ENCODE measurements at regions not wholly inside any gene's neighbourhood (a gene's known extent, or its start where the extent isn't known, plus 50 kb on each side); places are given as distances from the start of the nearest gene placed in this dataset.

DNA sequence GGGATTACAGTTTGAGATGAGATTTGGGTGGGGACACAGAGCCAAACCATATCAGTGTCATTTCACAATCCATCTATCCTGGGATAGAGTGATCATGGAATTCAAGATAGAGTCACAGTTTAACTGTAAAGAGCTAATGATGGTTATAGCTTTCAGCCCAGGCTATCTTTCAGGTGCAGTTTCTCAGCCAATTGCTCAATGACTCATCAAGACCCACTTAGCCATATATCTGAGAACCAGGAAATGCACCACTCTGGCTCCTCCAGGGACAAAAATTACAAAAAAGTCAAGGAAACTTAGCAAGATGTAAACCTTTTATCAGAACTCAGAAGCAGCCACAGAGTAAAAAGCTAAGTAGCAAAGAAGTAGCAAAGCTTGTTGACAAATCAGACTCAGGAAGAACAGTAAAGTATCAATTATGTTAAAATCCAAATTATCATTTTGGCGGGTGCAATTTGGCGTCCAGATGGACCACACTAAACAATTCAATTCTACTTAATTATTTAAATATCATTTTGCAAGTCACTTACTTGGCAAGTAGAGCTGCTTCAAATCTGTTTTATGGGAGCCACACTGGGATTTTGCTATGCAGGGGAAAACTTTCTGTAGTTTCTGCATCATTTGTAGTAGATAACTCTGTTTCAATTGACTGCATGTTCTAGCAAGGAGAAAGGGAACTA, 169.4 kb downstream of the TLE1 start:
- H4K20me1 ChIP-seq (ENCODE audit: insufficient read depth, low read depth, low read length): no peaks in the 10 kb centered on the region
- DNase-seq: no peak
- no peaks in the 10 kb centered on the region for H3K36me3 ChIP-seq (ENCODE audit: insufficient read depth, low read length)
- no peaks in the 10 kb centered on the region for H3K27me3 ChIP-seq (ENCODE audit: low read length)
- no peak overlapping the region for H3K9ac ChIP-seq (ENCODE audit: low read length)
- no peak overlapping the region for H3K4me3 ChIP-seq (ENCODE audit: low read length)
- no peak overlapping the region for H3K4me2 ChIP-seq (ENCODE audit: low read depth, low read length, poor library complexity, severe bottlenecking)
- no peak overlapping the region for H3K27ac ChIP-seq (ENCODE audit: low read length)
- no peak overlapping the region for H2AFZ ChIP-seq (ENCODE audit: low read length)
- no peaks in the 10 kb centered on the region for H3K79me2 ChIP-seq (ENCODE audit: low read length)
- H3K9me3 ChIP-seq (ENCODE audit: low read length): peaks cover 4% of the 10 kb centered on the region
- no peaks in the 10 kb centered on the region for H3K9me2 ChIP-seq (replicated peaks; ENCODE audit: insufficient read depth, low read length)
- no peaks in the 10 kb centered on the region for H3K4me1 ChIP-seq (ENCODE audit: low read length)

DNA sequence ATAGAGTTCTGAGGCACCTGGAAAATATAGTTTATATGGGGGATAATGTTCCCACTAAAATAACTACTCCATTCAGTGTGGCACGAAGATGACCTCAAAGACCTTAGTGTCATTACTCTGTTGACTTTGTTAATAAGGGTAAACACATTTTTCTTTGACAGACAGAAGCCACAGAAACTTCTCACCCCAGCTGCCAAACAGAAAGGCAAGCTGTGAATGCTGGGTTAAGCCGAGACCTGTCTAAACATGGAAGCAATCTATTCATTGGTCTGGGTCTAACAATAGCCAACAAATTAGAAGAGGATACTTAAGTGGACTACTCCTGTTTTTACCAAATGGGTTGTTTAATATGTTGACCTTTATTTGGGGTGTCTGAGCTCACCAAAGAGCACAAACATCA, 171.4 kb downstream of the TLE1 start:
- Histone ChIP-seq H3K27ac (ENCODE audit: low read length) (no peak overlapping the region), H3K36me3 (ENCODE audit: insufficient read depth, low read length) (no peaks in the 10 kb centered on the region), H3K9me2 (replicated peaks; ENCODE audit: insufficient read depth, low read length) (no peaks in the 10 kb centered on the region), H3K4me2 (ENCODE audit: low read depth, low read length, poor library complexity, severe bottlenecking) (no peak overlapping the region), H3K27me3 (ENCODE audit: low read length) (no peaks in the 10 kb centered on the region), H3K4me1 (ENCODE audit: low read length) (no peaks in the 10 kb centered on the region), H3K79me2 (ENCODE audit: low read length) (no peaks in the 10 kb centered on the region), H3K9ac (ENCODE audit: low read length) (no peak overlapping the region), H4K20me1 (ENCODE audit: insufficient read depth, low read depth, low read length) (no peaks in the 10 kb centered on the region), H3K9me3 (ENCODE audit: low read length) (peaks cover 3% of the 10 kb centered on the region), H2AFZ (ENCODE audit: low read length) (no peak overlapping the region), H3K4me3 (ENCODE audit: low read length) (no peak overlapping the region)
- DNase-seq: no peak

DNA sequence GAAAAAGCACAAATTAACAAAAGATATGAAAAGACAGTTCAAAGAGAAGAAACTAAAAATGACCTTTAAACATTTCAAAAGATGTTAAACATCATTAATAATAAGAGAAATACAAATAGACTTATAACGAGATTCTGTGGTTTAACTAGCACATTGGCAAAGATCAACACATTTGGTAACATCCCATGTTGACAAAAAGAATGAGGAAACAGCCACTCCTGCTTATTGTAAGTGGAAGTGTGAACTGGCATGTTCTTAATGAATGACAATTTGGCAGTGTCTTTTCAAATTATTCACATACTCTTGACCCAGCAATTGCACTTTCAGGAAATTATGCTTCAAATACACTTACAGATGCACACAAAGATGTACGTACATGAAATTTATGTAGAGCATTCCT, 176.3 kb downstream of the TLE1 start:
- H3K4me3 ChIP-seq (ENCODE audit: low read length): no peak overlapping the region
- H3K9me2 ChIP-seq (replicated peaks; ENCODE audit: insufficient read depth, low read length): no peaks in the 10 kb centered on the region
- no peak overlapping the region for H2AFZ ChIP-seq (ENCODE audit: low read length)
- DNase-seq: no peak
- no peaks in the 10 kb centered on the region for H3K4me1 ChIP-seq (ENCODE audit: low read length)
- H4K20me1 ChIP-seq (ENCODE audit: insufficient read depth, low read depth, low read length): no peaks in the 10 kb centered on the region
- H3K36me3 ChIP-seq (ENCODE audit: insufficient read depth, low read length): no peaks in the 10 kb centered on the region
- no peaks in the 10 kb centered on the region for H3K27me3 ChIP-seq (ENCODE audit: low read length)
- no peak overlapping the region for H3K4me2 ChIP-seq (ENCODE audit: low read depth, low read length, poor library complexity, severe bottlenecking)
- no peak overlapping the region for H3K27ac ChIP-seq (ENCODE audit: low read length)
- no peak overlapping the region for H3K9ac ChIP-seq (ENCODE audit: low read length)
- no peaks in the 10 kb centered on the region for H3K79me2 ChIP-seq (ENCODE audit: low read length)
- H3K9me3 ChIP-seq (ENCODE audit: low read length): peaks cover 5% of the 10 kb centered on the region

DNA sequence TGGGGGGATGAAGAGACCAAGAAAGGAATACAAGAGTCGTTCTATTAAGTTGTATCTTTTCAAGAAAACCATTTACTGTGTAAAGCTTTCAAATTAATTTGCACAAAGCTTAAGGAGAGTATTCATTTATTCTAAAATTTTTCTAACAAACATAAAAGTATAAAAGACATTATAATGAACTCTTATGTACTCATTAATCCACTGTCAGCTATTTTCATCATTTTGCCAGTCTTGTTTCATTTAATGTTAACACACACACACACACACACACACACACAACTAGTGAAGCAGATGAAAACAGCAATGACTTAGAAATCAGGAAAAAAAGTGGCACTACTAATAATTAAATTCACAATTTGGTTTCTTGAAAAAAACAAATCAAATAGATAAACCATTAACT, 176.7 kb downstream of the TLE1 start:
- Histone ChIP-seq H3K9ac (ENCODE audit: low read length) (no peak overlapping the region), H3K9me3 (ENCODE audit: low read length) (peaks cover 5% of the 10 kb centered on the region), H3K4me2 (ENCODE audit: low read depth, low read length, poor library complexity, severe bottlenecking) (no peak overlapping the region), H3K36me3 (ENCODE audit: insufficient read depth, low read length) (no peaks in the 10 kb centered on the region), H3K9me2 (replicated peaks; ENCODE audit: insufficient read depth, low read length) (no peaks in the 10 kb centered on the region), H3K79me2 (ENCODE audit: low read length) (no peaks in the 10 kb centered on the region), H4K20me1 (ENCODE audit: insufficient read depth, low read depth, low read length) (no peaks in the 10 kb centered on the region), H3K27ac (ENCODE audit: low read length) (no peak overlapping the region), H2AFZ (ENCODE audit: low read length) (no peak overlapping the region), H3K27me3 (ENCODE audit: low read length) (no peaks in the 10 kb centered on the region), H3K4me1 (ENCODE audit: low read length) (no peaks in the 10 kb centered on the region), H3K4me3 (ENCODE audit: low read length) (no peak overlapping the region)
- no peak for DNase-seq

DNA sequence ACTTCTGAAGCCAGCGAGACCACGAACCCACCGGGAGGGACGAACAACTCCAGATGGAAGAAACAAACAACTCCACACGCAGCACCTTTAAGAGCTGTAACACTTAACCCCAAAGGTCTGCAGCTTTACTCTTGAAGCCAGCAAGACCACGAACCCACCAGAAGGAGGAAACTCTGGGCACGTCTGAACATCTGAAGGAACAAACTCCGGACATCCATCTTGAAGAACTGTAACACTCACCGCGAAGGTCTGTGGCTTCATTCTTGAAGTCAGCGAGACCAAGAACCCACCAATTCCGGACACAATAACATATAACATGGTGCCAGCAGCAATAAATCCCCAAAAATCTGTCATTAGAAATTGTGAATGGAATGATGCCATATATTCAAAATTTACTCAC, 180.9 kb downstream of the TLE1 start:
- no peak overlapping the region for H2AFZ ChIP-seq (ENCODE audit: low read length)
- no peak overlapping the region for H3K4me2 ChIP-seq (ENCODE audit: low read depth, low read length, poor library complexity, severe bottlenecking)
- H3K79me2 ChIP-seq (ENCODE audit: low read length): no peaks in the 10 kb centered on the region
- no peak overlapping the region for H3K4me3 ChIP-seq (ENCODE audit: low read length)
- peaks cover 9% of the 10 kb centered on the region for H3K9me3 ChIP-seq (ENCODE audit: low read length)
- no peaks in the 10 kb centered on the region for H3K9me2 ChIP-seq (replicated peaks; ENCODE audit: insufficient read depth, low read length)
- no peaks in the 10 kb centered on the region for H4K20me1 ChIP-seq (ENCODE audit: insufficient read depth, low read depth, low read length)
- DNase-seq: no peak
- H3K27ac ChIP-seq (ENCODE audit: low read length): no peak overlapping the region
- H3K4me1 ChIP-seq (ENCODE audit: low read length): no peaks in the 10 kb centered on the region
- no peaks in the 10 kb centered on the region for H3K27me3 ChIP-seq (ENCODE audit: low read length)
- no peaks in the 10 kb centered on the region for H3K36me3 ChIP-seq (ENCODE audit: insufficient read depth, low read length)
- H3K9ac ChIP-seq (ENCODE audit: low read length): no peak overlapping the region

DNA sequence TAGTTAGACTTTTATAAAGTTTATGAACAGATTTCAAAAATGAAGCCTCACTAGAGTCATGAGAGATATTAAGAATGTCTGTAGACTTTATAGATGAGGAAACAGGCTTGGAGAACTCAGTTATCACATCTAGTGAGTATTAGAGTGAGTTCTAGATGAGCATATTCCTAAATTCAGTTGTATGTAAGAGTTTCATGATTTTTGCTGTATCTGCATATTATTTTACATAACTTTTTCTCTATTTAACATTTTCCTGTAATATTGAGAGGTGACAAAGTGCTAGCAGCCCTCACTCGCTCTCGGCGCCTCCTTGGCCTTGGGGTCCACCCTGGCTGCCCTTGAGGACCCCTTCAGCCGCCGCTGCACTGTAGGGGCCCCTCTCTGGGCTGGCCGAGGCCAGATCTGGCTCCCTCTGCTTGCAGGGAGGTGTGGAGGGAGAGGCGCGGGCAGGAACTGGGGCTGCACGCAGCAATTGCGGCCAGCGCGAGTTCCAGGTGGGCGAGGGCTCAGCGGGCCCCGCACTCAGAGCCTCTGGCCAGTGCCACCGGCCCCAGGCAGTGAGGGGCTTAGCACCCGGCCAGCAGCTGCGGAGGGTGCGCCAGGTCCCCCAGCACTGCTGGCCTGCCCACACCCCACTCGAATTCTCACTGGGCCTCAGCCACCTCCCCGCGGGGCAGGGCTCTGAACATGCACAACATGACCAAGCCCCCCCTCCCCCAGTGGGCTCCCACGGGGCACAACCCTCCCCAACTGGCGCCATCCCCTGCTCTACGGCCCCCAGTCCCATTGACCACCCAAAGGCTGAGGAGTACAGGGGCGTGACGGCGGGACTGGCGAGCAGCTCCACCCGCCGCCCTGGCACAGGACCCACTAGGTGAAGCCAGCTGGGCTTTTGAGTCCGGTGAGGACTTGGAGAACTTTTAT, 182.1 kb downstream of the TLE1 start:
- H3K4me2 ChIP-seq (ENCODE audit: low read depth, low read length, poor library complexity, severe bottlenecking): no peak overlapping the region
- H3K4me1 ChIP-seq (ENCODE audit: low read length): no peaks in the 10 kb centered on the region
- no peak overlapping the region for H2AFZ ChIP-seq (ENCODE audit: low read length)
- no peak overlapping the region for H3K4me3 ChIP-seq (ENCODE audit: low read length)
- H3K27ac ChIP-seq (ENCODE audit: low read length): no peak overlapping the region
- H3K9ac ChIP-seq (ENCODE audit: low read length): no peak overlapping the region
- peaks cover 9% of the 10 kb centered on the region for H3K9me3 ChIP-seq (ENCODE audit: low read length)
- H3K79me2 ChIP-seq (ENCODE audit: low read length): no peaks in the 10 kb centered on the region
- no peaks in the 10 kb centered on the region for H3K9me2 ChIP-seq (replicated peaks; ENCODE audit: insufficient read depth, low read length)
- no peaks in the 10 kb centered on the region for H3K36me3 ChIP-seq (ENCODE audit: insufficient read depth, low read length)
- DNase-seq: no peak
- H3K27me3 ChIP-seq (ENCODE audit: low read length): no peaks in the 10 kb centered on the region
- no peaks in the 10 kb centered on the region for H4K20me1 ChIP-seq (ENCODE audit: insufficient read depth, low read depth, low read length)

DNA sequence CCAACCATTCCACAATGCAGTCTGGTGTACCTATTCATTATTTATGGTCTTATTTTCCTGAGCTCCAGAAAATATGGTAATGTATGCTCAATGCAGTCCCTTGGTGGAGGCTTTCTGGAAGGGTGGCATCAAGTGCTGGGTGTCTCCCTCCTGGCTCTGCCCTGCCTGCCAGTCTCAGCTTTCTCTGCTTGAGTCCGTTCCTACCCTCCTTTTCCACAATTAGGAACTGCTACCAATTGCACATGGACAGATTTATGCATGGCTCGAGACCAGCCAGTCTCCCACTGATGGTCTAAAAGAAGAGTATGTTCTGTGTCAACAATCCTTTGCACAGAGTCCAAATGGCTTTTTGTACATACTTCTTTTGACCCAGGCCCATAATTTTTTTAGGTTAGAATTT, 189.8 kb downstream of the TLE1 start:
- no peaks in the 10 kb centered on the region for H3K27me3 ChIP-seq (ENCODE audit: low read length)
- H3K4me1 ChIP-seq (ENCODE audit: low read length): no peaks in the 10 kb centered on the region
- no peaks in the 10 kb centered on the region for H4K20me1 ChIP-seq (ENCODE audit: insufficient read depth, low read depth, low read length)
- H3K9ac ChIP-seq (ENCODE audit: low read length): no peak overlapping the region
- H3K79me2 ChIP-seq (ENCODE audit: low read length): no peaks in the 10 kb centered on the region
- no peaks in the 10 kb centered on the region for H3K9me2 ChIP-seq (replicated peaks; ENCODE audit: insufficient read depth, low read length)
- no peak overlapping the region for H3K4me3 ChIP-seq (ENCODE audit: low read length)
- H2AFZ ChIP-seq (ENCODE audit: low read length): no peak overlapping the region
- H3K36me3 ChIP-seq (ENCODE audit: insufficient read depth, low read length): no peaks in the 10 kb centered on the region
- no peak overlapping the region for H3K27ac ChIP-seq (ENCODE audit: low read length)
- peaks cover 3% of the 10 kb centered on the region; the same call in 1 of the 2 replicates for H3K9me3 ChIP-seq (ENCODE audit: low read length)
- no peak for DNase-seq
- no peak overlapping the region for H3K4me2 ChIP-seq (ENCODE audit: low read depth, low read length, poor library complexity, severe bottlenecking)

DNA sequence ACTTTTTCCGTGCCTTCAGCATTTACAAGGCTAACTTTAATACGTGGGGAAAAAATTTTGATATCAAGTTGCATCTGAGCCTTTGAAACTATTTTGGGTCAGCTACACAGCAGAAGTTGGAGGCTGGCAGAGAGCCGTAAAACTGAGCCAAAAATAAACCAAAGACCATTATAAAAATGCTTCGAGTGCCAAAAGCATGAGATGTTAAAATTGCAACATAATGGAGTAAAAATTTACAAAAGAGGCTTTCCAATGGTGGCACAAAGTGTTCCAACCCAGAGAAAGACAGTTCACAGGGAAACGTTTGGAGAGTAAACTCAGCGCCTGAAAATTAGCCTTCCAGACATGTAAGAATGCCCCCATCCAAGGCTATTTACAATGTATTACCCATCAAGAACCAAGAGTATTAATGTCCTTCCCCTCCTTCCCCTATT, 190.3 kb downstream of the TLE1 start:
- Histone ChIP-seq H3K4me1 (ENCODE audit: low read length) (no peaks in the 10 kb centered on the region), H3K4me2 (ENCODE audit: low read depth, low read length, poor library complexity, severe bottlenecking) (no peak overlapping the region), H3K36me3 (ENCODE audit: insufficient read depth, low read length) (no peaks in the 10 kb centered on the region), H3K9me2 (replicated peaks; ENCODE audit: insufficient read depth, low read length) (no peaks in the 10 kb centered on the region), H3K27me3 (ENCODE audit: low read length) (no peaks in the 10 kb centered on the region), H3K79me2 (ENCODE audit: low read length) (no peaks in the 10 kb centered on the region), H3K9me3 (ENCODE audit: low read length) (peaks cover 3% of the 10 kb centered on the region; the same call in 1 of the 2 replicates), H4K20me1 (ENCODE audit: insufficient read depth, low read depth, low read length) (no peaks in the 10 kb centered on the region), H3K4me3 (ENCODE audit: low read length) (no peak overlapping the region), H3K9ac (ENCODE audit: low read length) (no peak overlapping the region), H3K27ac (ENCODE audit: low read length) (no peak overlapping the region), H2AFZ (ENCODE audit: low read length) (no peak overlapping the region)
- DNase-seq: no peak

All from Karpas-422 (cell line).